ENCODE measurements at regions not wholly inside any gene's neighbourhood (a gene's known extent, or its start where the extent isn't known, plus 50 kb on each side); places are given as distances from the start of the nearest gene placed in this dataset.

DNA sequence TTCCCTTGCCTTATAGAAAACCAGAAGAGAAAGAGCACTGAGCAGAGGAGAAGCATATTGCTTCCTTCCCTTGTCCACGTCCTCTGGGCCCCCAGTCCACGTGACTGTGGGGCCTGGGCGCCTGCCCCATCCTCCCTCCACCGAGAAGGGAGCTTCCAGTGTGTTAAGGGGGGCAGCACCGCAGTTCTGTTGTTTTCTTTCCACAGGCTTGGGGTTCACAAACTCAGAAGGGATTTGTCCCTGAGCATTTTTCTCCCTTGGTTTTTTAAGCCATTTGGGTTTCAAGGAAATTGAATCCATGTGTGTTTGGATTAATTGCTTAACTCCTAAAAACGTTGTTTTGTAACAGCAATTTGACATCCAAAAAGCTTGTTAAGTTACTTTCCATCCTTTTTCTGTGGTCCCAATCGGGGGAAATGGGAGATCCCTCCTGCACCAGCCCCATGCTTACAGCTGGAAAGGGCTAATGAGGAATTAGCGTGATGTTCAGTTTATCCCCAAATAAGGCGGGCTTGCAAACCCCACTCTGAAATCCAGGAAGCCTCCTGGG, 347.5 kb upstream of the TNRC6C start:
- no peaks in the 10 kb centered on the region for H3K9me3 ChIP-seq
- no peak overlapping the region for H3K4me3 ChIP-seq (ENCODE audit: low read depth in 1 of 2, low read length in 1 of 2)
- H3K36me3 ChIP-seq: no peaks in the 10 kb centered on the region
- H3K27me3 ChIP-seq: peaks cover 5% of the 10 kb centered on the region
- H3K27ac ChIP-seq: no peak overlapping the region
- peaks cover 12 to 15% of the 10 kb centered on the region in 2 experiments for H3K4me1 ChIP-seq (ENCODE audit: control insufficient read depth in 1 of 2, insufficient read depth in 1 of 2, low read depth in 1 of 2, low read length in 1 of 2)
- no peak for TF ChIP-seq CTCF (IDR thresholded peaks at IDR 0.05)

GRCh38 chr17:77611791-77612502, 346.6 kb upstream of the TNRC6C start:
- Histone ChIP-seq H3K9me3 (no peaks in the 10 kb centered on the region), H3K36me3 (no peaks in the 10 kb centered on the region), H3K27me3 (peaks cover 5% of the 10 kb centered on the region), H3K4me3 (ENCODE audit: low read depth in 1 of 2, low read length in 1 of 2) (no peak overlapping the region), H3K27ac (no peak overlapping the region), H3K4me1 (ENCODE audit: control insufficient read depth in 1 of 2, insufficient read depth in 1 of 2, low read depth in 1 of 2, low read length in 1 of 2) (peaks cover 12 to 15% of the 10 kb centered on the region in 2 experiments)
- TF ChIP-seq CTCF (IDR thresholded peaks at IDR 0.05): no peak

GRCh38 chr17:77613218-77613617, 345.3 kb upstream of the TNRC6C start:
- Histone ChIP-seq H3K27me3 (peaks cover 5% of the 10 kb centered on the region), H3K27ac (no peak overlapping the region), H3K4me3 (ENCODE audit: low read depth in 1 of 2, low read length in 1 of 2) (no peak overlapping the region), H3K9me3 (no peaks in the 10 kb centered on the region), H3K4me1 (ENCODE audit: control insufficient read depth in 1 of 2, insufficient read depth in 1 of 2, low read depth in 1 of 2, low read length in 1 of 2) (peaks cover 12 to 15% of the 10 kb centered on the region in 2 experiments), H3K36me3 (no peaks in the 10 kb centered on the region)
- no peak for TF ChIP-seq CTCF (IDR thresholded peaks at IDR 0.05)

GRCh38 chr17:77613627-77614026, 344.9 kb upstream of the TNRC6C start:
- TF ChIP-seq CTCF (IDR thresholded peaks at IDR 0.05): no peak
- Histone ChIP-seq H3K9me3 (no peaks in the 10 kb centered on the region), H3K27ac (no peak overlapping the region), H3K36me3 (no peaks in the 10 kb centered on the region), H3K4me1 (ENCODE audit: control insufficient read depth in 1 of 2, insufficient read depth in 1 of 2, low read depth in 1 of 2, low read length in 1 of 2) (peaks cover 12 to 15% of the 10 kb centered on the region in 2 experiments), H3K4me3 (ENCODE audit: low read depth in 1 of 2, low read length in 1 of 2) (no peak overlapping the region), H3K27me3 (peaks cover 5% of the 10 kb centered on the region)

DNA sequence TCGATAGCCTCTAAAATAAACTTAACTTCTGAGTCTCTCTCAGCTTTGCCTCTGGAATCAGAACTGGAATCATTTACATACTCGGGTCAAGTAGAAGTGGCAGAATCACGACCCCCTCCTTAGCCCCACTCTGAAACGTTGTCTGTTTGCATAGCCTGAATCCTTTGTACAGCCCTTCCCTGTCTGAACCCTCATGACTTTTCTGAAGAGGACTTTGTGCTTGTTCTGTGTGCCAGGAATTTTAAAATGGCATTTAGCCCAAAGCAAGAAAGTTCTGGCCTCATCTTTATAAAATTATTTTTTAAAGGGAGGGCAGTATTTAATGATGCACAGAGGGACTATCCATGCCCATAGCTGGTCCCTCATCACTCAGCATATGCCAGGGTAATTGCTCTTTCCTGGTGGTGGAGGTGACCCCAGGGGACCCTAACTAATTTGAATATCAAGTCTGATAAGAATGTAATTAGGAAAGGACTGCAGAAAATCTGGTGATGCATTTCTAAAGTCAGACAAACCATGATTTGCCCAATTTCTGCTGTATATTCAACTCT, 342.7 kb upstream of the TNRC6C start:
- H3K4me3 ChIP-seq (ENCODE audit: low read depth in 1 of 2, low read length in 1 of 2): no peak overlapping the region
- peaks cover 5 to 7% of the 10 kb centered on the region in 2 experiments for H3K4me1 ChIP-seq (ENCODE audit: control insufficient read depth in 1 of 2, insufficient read depth in 1 of 2, low read depth in 1 of 2, low read length in 1 of 2)
- H3K27me3 ChIP-seq: peaks cover 5% of the 10 kb centered on the region
- H3K9me3 ChIP-seq: no peaks in the 10 kb centered on the region
- no peaks in the 10 kb centered on the region for H3K36me3 ChIP-seq
- no peak for TF ChIP-seq CTCF (IDR thresholded peaks at IDR 0.05)
- H3K27ac ChIP-seq: no peak overlapping the region

Measured in neutrophil (primary cell).